HEK293T (cell line): ENCODE measurements at regions not wholly inside any gene's neighbourhood (a gene's known extent, or its start where the extent isn't known, plus 50 kb on each side); places are given as distances from the start of the nearest gene placed in this dataset.

Experiments
- CTCF ChIA-PET: fragments of 350-600 bp; formaldehyde crosslinking; extraction: SDS; loops from one replicate; lab custom pipeline; 2021; ENCODE audit warnings: antibody characterized with exemption, inconsistent platforms; lab: Yijun Ruan, JAX
- POLR2A ChIA-PET: fragments of 350-600 bp; formaldehyde crosslinking; extraction: SDS; loops from one replicate; lab custom pipeline; 2020; ENCODE audit warnings: antibody characterized with exemption, inconsistent platforms; lab: Yijun Ruan, JAX
- DNase-seq: peaks from one replicate; pipeline ENCODE4 v3.0.0; 2012; ENCODE audit warnings: mixed read lengths; ENCODE audit errors: extremely low spot score
- ARNT ChIP-seq: fragments of 450-650 bp; IDR thresholded peaks from 2 replicates; pipeline ENCODE4 v1.6.1; 2017; ENCODE audit warnings: mild to moderate bottlenecking
- BHLHE40 ChIP-seq: fragments of 450-650 bp; IDR thresholded peaks from 2 replicates; pipeline ENCODE4 v1.6.1; 2016; ENCODE audit warnings: mild to moderate bottlenecking, moderate library complexity, borderline replicate concordance
- CTBP1 ChIP-seq: fragments of 450-650 bp; IDR thresholded peaks from 2 replicates; pipeline ENCODE4 v1.6.1; 2016; ENCODE audit warnings: borderline replicate concordance
- ELF4 ChIP-seq: fragments of 450-650 bp; IDR thresholded peaks from 2 replicates; pipeline ENCODE4 v1.6.1; 2017; ENCODE audit warnings: antibody characterized with exemption
- FOXA1 ChIP-seq: fragments of 450-650 bp; IDR thresholded peaks from 2 replicates; pipeline ENCODE4 v1.6.1; 2016; ENCODE audit warnings: mild to moderate bottlenecking
- FOXK2 ChIP-seq: fragments of 450-650 bp; IDR thresholded peaks from 2 replicates; pipeline ENCODE4 v1.6.1; 2016; ENCODE audit warnings: mild to moderate bottlenecking
- FOXM1 ChIP-seq: fragments of 450-650 bp; IDR thresholded peaks from 2 replicates; pipeline ENCODE4 v1.6.1; 2017; ENCODE audit warnings: mild to moderate bottlenecking, borderline replicate concordance
- HDGF ChIP-seq: fragments of 450-650 bp; IDR thresholded peaks from 2 replicates; pipeline ENCODE4 v1.6.1; 2017; ENCODE audit warnings: antibody characterized with exemption, borderline replicate concordance
- L3MBTL2 ChIP-seq: fragments of 450-650 bp; conservative IDR thresholded peaks from 2 replicates; pipeline ENCODE4 v1.6.1; 2016; ENCODE audit warnings: mild to moderate bottlenecking
- LEF1 ChIP-seq: fragments of 450-650 bp; IDR thresholded peaks from 2 replicates; pipeline ENCODE4 v1.6.1; 2017; ENCODE audit warnings: mild to moderate bottlenecking, borderline replicate concordance
- NFRKB ChIP-seq: fragments of 450-650 bp; IDR thresholded peaks from 2 replicates; pipeline ENCODE4 v1.6.1; 2016; ENCODE audit warnings: mild to moderate bottlenecking, moderate library complexity
- PKNOX1 ChIP-seq: fragments of 450-650 bp; IDR thresholded peaks from 2 replicates; pipeline ENCODE4 v1.6.1; 2016
- SP1 ChIP-seq: fragments of 450-650 bp; IDR thresholded peaks from 2 replicates; pipeline ENCODE4 v1.6.1; 2017
- SUZ12 ChIP-seq: fragments of 450-650 bp; IDR thresholded peaks from 2 replicates; pipeline ENCODE4 v1.6.1; 2016; ENCODE audit warnings: mild to moderate bottlenecking
- TARDBP ChIP-seq: fragments of 450-650 bp; IDR thresholded peaks from 2 replicates; pipeline ENCODE4 v1.6.1; 2016
- ZNF384 ChIP-seq: fragments of 450-650 bp; IDR thresholded peaks from 2 replicates; pipeline ENCODE4 v1.6.1; 2016

DNA sequence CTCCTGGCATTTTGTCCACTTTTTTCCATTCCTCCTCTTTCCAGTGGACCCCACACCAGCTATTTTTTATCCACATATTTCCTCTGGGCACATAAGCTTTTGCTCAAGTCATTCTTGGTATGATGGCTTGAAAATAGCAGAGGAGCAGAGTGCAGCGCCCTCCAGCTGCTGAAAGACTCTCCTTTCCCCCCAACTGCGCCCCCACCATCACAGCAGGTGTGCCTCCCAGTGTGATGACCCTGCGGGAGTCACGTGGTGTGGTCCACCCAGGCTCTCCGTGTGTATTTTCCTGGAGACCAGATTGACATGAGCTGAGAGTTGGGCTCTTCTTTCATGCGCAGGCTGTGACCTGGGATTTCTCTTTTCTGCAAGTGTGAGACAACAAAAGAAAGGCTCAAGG, 1241.6 kb downstream of the TBC1D22A start:
- TF ChIP-seq PKNOX1: no peak
- no peak for TF ChIP-seq ZNF384
- TF ChIP-seq ELF4: no peak
- TF ChIP-seq NFRKB: no peak
- no peak for TF ChIP-seq ARNT
- TF ChIP-seq SP1: no peak
- TF ChIP-seq CTBP1: no peak
- no peak for TF ChIP-seq L3MBTL2
- TF ChIP-seq FOXM1: no peak
- no peak for TF ChIP-seq TARDBP
- TF ChIP-seq FOXA1: no peak
- TF ChIP-seq FOXK2: no peak
- no peak for TF ChIP-seq HDGF
- TF ChIP-seq BHLHE40: no peak
- no peak for TF ChIP-seq LEF1
- no peak for TF ChIP-seq SUZ12
- ChIA-PET POLR2A (no interaction called here), CTCF (no interaction called here)
- DNase-seq: no peak

GRCh38 chr22:48001101-48001500, 1238.7 kb downstream of the TBC1D22A start:
- DNase-seq: no peak
- CTCF ChIA-PET: no interaction called here

DNA sequence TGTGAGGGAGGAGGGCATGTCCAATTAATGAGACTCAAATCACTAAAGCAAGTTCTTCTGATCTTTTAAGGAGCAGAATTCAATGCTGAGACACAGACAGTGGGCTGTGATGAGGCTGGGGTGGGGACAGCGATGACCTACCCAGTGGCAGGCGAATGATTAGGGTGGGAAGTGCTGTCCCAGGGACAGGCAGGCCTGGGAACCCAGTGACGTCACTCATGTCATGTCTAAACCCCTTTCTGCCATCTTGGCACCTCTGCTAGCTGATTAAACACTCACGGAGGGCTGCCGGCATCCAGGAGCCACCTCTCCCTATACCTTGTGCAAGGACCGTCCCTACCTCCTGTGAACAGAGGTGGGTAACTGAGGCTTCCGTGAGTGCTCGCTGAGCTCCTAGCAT, 1235.2 kb downstream of the TBC1D22A start:
- DNase-seq: no peak
- CTCF ChIA-PET: no interaction called here
- TF ChIP-seq PKNOX1 (no peak), ZNF384 (no peak), ELF4 (no peak), SUZ12 (no peak), TARDBP (no peak), CTBP1 (no peak), HDGF (no peak), FOXK2 (no peak), NFRKB (no peak), FOXM1 (no peak), BHLHE40 (no peak), L3MBTL2 (no peak), FOXA1 (no peak), LEF1 (no peak)
- POLR2A ChIA-PET: no interaction called here

More at GRCh38 chr22:48001101-48001500, 1238.7 kb downstream of the TBC1D22A start:
- POLR2A ChIA-PET: no interaction called here
- TF ChIP-seq NFRKB (no peak), SUZ12 (no peak), L3MBTL2 (no peak), BHLHE40 (no peak), FOXA1 (no peak), LEF1 (no peak), ELF4 (no peak), HDGF (no peak), PKNOX1 (no peak), SP1 (no peak), CTBP1 (no peak), FOXK2 (no peak), TARDBP (no peak), ARNT (no peak), FOXM1 (no peak)

GRCh38 chr22:47997052-47997590, 1234.7 kb downstream of the TBC1D22A start:
- CTCF ChIA-PET: no interaction called here
- TF ChIP-seq CTBP1 (no peak), HDGF (no peak), TARDBP (no peak), SP1 (no peak), LEF1 (no peak), PKNOX1 (no peak), SUZ12 (no peak), NFRKB (no peak), ARNT (no peak), ZNF384 (no peak), BHLHE40 (no peak), FOXK2 (no peak), FOXA1 (no peak), FOXM1 (no peak), L3MBTL2 (no peak), ELF4 (no peak)
- POLR2A ChIA-PET: no interaction called here
- no peak for DNase-seq

DNA sequence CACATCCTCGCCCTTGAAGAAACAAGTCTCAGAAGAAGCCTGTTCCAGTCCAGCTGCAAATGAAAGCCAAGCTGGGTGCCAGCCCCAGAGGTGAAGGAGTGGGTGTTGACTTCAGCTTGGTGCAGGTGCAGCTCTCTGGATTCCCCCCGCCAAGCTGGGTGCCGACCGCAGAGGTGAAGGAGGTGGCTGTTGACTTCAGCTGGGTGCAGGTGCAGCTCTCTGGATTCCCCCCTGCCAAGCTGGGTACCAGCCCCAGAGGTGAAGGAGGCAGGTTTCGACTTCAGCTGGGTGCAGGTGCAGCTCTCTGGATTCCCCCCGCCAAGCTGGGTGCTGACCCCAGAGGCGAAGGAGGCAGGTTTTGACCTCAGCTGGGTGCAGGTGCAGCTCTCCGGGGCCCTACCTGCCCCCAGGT, 1234.0 kb downstream of the TBC1D22A start:
- no peak for TF ChIP-seq FOXA1
- TF ChIP-seq ARNT: no peak
- no peak for TF ChIP-seq PKNOX1
- no peak for TF ChIP-seq CTBP1
- no peak for TF ChIP-seq FOXK2
- TF ChIP-seq SP1: no peak
- TF ChIP-seq NFRKB: no peak
- DNase-seq: no peak
- ChIA-PET POLR2A (no interaction called here), CTCF (no interaction called here)
